GM20000 (cell line): ENCODE measurements at regions not wholly inside any gene's neighbourhood (a gene's known extent, or its start where the extent isn't known, plus 50 kb on each side); places are given as distances from the start of the nearest gene placed in this dataset.
A peak's percentile ranks its signal among the peaks of the same experiment; 100 is the strongest.

ENCODE experiments used
- DNase-seq: peaks from one replicate; pipeline ENCODE4 v3.0.0; 2012; ENCODE audit warnings: low spot score
- TF ChIP-seq, protein P1 (sequence below): IDR thresholded peaks from 2 replicates; pipeline ENCODE4 v1.5.1; 2012; ENCODE audit warnings: mild to moderate bottlenecking, control low read depth; ENCODE audit errors: extremely low read depth, missing control alignments

- DNase-seq, result no peak
- TF ChIP-seq, protein P1, sequence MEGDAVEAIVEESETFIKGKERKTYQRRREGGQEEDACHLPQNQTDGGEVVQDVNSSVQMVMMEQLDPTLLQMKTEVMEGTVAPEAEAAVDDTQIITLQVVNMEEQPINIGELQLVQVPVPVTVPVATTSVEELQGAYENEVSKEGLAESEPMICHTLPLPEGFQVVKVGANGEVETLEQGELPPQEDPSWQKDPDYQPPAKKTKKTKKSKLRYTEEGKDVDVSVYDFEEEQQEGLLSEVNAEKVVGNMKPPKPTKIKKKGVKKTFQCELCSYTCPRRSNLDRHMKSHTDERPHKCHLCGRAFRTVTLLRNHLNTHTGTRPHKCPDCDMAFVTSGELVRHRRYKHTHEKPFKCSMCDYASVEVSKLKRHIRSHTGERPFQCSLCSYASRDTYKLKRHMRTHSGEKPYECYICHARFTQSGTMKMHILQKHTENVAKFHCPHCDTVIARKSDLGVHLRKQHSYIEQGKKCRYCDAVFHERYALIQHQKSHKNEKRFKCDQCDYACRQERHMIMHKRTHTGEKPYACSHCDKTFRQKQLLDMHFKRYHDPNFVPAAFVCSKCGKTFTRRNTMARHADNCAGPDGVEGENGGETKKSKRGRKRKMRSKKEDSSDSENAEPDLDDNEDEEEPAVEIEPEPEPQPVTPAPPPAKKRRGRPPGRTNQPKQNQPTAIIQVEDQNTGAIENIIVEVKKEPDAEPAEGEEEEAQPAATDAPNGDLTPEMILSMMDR, result no peak
Measured at GRCh38 chr2:189287363-189287762, 107.8 kb upstream of the COL5A2 start.

GRCh38 chr2:189287982-189288521 is 108.5 kb upstream of the COL5A2 start:
- DNase-seq, result peak; percentile 14
- TF ChIP-seq, protein P1, result no peak

DNA sequence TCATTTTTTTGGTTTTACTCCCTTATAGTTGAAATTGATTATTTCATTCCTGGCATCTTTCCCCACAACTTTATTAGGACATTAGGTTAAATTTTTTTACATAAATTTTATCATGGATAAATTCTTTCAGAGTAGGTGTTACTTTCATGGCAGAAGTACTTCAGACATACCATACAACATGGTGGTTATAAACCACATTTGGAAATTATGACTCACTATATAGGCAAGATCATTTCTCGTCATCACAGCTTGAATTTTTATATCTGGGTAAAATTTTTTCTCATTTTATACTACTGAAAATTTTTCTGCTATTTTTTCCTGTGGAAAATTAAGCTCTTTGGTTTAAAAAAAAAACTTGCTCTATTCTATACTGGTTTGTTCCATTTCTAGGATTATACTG is 111.9 kb upstream of the COL5A2 start:
- TF ChIP-seq, protein P1, result no peak
- no peak for DNase-seq

GRCh38 chr2:189293164-189293563 is 113.6 kb upstream of the COL5A2 start:
- TF ChIP-seq, protein P1, result no peak
- no peak for DNase-seq

DNA sequence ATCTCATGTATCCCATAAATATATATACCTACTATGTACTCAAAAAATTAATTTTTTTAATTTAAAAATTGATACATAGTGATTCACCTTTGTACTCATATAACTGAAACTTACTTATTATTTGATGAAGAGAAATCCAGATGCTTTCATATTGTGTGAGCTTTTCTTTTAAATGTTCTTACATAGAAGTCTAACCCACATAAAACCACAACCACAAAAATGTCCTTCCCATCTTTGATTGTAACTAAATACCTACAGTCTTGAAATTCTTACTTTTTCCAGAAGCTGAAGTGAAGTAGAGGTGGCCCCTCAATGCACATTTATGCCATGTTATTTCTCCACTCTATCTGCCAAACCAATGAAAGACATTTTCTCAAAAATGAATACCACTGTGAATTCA is 117.9 kb upstream of the COL5A2 start:
- no peak for DNase-seq
- TF ChIP-seq, protein P1, result no peak

DNA sequence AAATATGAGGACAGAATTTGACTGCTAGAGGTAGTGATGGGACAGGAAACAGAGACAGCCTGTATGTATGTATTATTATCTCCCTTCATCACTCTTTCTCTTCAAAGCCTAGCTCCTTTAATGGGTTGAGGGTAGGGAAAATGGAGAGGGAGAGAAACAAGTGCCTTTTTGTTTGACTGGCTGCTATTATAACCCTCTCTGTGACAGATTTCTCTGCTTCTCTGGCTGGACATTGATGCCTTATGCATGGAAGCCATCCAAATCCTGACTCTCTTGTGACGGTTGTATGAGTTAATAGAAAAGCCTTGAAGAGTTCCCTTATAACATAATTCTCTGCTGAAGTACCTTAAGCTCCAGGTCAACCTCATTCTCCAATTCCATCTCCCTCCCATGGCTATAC is 118.5 kb upstream of the COL5A2 start:
- TF ChIP-seq, protein P1, result no peak
- no peak for DNase-seq

GRCh38 chr2:189298481-189298880 is 118.9 kb upstream of the COL5A2 start:
- no peak for DNase-seq
- TF ChIP-seq, protein P1, result no peak
